GM12878 (cell line): ENCODE measurements at regions not wholly inside any gene's neighbourhood (a gene's known extent, or its start where the extent isn't known, plus 50 kb on each side); places are given as distances from the start of the nearest gene placed in this dataset.

Experiments
- BACH1 ChIP-seq: fragments of 450-650 bp; IDR thresholded peaks from 2 replicates; pipeline ENCODE4 v1.6.1; 2017; ENCODE audit warnings: mild to moderate bottlenecking, borderline replicate concordance
- EZH2 ChIP-seq: IDR thresholded peaks from 2 replicates; pipeline ENCODE4 v1.6.1; 2012; ENCODE audit warnings: low read depth, mild to moderate bottlenecking, control low read depth, inconsistent platforms, low read length, borderline replicate concordance; ENCODE audit not compliant: control insufficient read depth
- NBN ChIP-seq: fragments of 450-650 bp; IDR thresholded peaks from 2 replicates; pipeline ENCODE4 v1.6.1; 2016
- NFYB ChIP-seq: IDR thresholded peaks from 2 replicates; pipeline ENCODE4 v1.6.1; 2011; ENCODE audit warnings: low read depth, mild to moderate bottlenecking, low read length, improper control_type of control experiment, moderate library complexity; ENCODE audit not compliant: insufficient read depth
- POLR2A ChIP-seq: IDR thresholded peaks from 2 replicates; pipeline ENCODE4 v1.6.1; 2011; ENCODE audit warnings: low read depth, mild to moderate bottlenecking, low read length
- RB1 ChIP-seq: fragments of 450-650 bp; formaldehyde crosslinking; IDR thresholded peaks from 2 replicates; pipeline ENCODE4 v1.6.1; 2017; ENCODE audit warnings: mild to moderate bottlenecking, borderline replicate concordance
- SP1 ChIP-seq: IDR thresholded peaks from one replicate; pipeline ENCODE4 v1.6.1; 2011; ENCODE audit warnings: low read depth, low read length
- TF ChIP-seq, protein P1 (sequence below): IDR thresholded peaks from 2 replicates; pipeline ENCODE4 v1.6.1; 2012; ENCODE audit warnings: mild to moderate bottlenecking, low read depth, low read length
- TF ChIP-seq, protein P2 (sequence below), 3 experiments: IDR thresholded peaks in 2 of 3; conservative IDR thresholded peaks in 1 of 3; 2 replicates each; pipeline ENCODE4 v1.5.1; 2011; ENCODE audit warnings: low read depth in 3 of 3, low read length in 3 of 3, mild to moderate bottlenecking in 3 of 3, control low read depth in 2 of 3, moderate library complexity in 2 of 3, inconsistent platforms in 1 of 3, mixed read lengths in 1 of 3; ENCODE audit not compliant: control insufficient read depth in 2 of 3, insufficient read depth in 1 of 3; ENCODE audit errors: extremely low read depth in 1 of 3
- TF ChIP-seq, protein P3 (sequence below): IDR thresholded peaks from 2 replicates; pipeline ENCODE4 v1.6.1; 2011; ENCODE audit warnings: borderline replicate concordance, low read depth, mild to moderate bottlenecking, moderate library complexity, mixed read lengths, low read length; ENCODE audit not compliant: insufficient read depth; ENCODE audit errors: extremely low read length

DNA sequence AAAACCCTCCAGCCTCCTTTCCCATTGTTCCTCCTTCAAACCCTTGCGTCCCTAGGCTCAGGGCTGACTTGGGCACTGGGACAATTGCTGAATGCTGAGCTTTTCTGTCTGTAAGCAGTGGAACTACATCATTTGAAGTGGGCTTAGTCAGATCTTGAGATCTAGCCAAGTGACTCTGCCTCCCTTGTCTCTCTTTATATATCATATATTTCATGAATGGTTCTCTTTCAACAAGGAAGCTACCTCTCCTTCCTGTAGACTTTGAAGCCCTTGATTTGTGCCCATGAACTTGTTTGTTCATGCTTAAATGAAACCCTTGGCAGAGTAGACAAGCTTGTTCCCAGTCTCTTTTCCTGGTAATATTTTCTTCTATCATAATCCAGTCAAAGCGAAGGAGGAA is 60.0 kb upstream of the KIF13A start:
- TF ChIP-seq NBN (no peak), SP1 (no peak), EZH2 (no peak), RB1 (no peak), POLR2A (no peak), BACH1 (no peak), NFYB (no peak)
- TF ChIP-seq, protein P1, sequence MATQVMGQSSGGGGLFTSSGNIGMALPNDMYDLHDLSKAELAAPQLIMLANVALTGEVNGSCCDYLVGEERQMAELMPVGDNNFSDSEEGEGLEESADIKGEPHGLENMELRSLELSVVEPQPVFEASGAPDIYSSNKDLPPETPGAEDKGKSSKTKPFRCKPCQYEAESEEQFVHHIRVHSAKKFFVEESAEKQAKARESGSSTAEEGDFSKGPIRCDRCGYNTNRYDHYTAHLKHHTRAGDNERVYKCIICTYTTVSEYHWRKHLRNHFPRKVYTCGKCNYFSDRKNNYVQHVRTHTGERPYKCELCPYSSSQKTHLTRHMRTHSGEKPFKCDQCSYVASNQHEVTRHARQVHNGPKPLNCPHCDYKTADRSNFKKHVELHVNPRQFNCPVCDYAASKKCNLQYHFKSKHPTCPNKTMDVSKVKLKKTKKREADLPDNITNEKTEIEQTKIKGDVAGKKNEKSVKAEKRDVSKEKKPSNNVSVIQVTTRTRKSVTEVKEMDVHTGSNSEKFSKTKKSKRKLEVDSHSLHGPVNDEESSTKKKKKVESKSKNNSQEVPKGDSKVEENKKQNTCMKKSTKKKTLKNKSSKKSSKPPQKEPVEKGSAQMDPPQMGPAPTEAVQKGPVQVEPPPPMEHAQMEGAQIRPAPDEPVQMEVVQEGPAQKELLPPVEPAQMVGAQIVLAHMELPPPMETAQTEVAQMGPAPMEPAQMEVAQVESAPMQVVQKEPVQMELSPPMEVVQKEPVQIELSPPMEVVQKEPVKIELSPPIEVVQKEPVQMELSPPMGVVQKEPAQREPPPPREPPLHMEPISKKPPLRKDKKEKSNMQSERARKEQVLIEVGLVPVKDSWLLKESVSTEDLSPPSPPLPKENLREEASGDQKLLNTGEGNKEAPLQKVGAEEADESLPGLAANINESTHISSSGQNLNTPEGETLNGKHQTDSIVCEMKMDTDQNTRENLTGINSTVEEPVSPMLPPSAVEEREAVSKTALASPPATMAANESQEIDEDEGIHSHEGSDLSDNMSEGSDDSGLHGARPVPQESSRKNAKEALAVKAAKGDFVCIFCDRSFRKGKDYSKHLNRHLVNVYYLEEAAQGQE, result no peak
- TF ChIP-seq, protein P2, sequence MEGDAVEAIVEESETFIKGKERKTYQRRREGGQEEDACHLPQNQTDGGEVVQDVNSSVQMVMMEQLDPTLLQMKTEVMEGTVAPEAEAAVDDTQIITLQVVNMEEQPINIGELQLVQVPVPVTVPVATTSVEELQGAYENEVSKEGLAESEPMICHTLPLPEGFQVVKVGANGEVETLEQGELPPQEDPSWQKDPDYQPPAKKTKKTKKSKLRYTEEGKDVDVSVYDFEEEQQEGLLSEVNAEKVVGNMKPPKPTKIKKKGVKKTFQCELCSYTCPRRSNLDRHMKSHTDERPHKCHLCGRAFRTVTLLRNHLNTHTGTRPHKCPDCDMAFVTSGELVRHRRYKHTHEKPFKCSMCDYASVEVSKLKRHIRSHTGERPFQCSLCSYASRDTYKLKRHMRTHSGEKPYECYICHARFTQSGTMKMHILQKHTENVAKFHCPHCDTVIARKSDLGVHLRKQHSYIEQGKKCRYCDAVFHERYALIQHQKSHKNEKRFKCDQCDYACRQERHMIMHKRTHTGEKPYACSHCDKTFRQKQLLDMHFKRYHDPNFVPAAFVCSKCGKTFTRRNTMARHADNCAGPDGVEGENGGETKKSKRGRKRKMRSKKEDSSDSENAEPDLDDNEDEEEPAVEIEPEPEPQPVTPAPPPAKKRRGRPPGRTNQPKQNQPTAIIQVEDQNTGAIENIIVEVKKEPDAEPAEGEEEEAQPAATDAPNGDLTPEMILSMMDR (IDR thresholded peaks at IDR 0.05 in 2 of 3, conservative IDR thresholded peaks at IDR 0.05 in 1 of 3; ENCODE audit: control insufficient read depth in 2 of 3, extremely low read depth in 1 of 3, insufficient read depth in 1 of 3, low read depth in 3 of 3, low read length in 3 of 3), result no peak
- TF ChIP-seq, protein P3, sequence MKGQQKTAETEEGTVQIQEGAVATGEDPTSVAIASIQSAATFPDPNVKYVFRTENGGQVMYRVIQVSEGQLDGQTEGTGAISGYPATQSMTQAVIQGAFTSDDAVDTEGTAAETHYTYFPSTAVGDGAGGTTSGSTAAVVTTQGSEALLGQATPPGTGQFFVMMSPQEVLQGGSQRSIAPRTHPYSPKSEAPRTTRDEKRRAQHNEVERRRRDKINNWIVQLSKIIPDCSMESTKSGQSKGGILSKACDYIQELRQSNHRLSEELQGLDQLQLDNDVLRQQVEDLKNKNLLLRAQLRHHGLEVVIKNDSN, result no peak
